ENCODE measurements at regions not wholly inside any gene's neighbourhood (a gene's known extent, or its start where the extent isn't known, plus 50 kb on each side); places are given as distances from the start of the nearest gene placed in this dataset.
"Not testable (repeated sequence)": the region's sequence is repeated elsewhere in the genome, so short reads cannot be mapped to it uniquely, and the experiment has no call there.

GRCh38 chr7:85336086-85336485 is 149.2 kb upstream of the SEMA3D start:
- DNase-seq (ENCODE audit: low spot score) (no peak), ATAC-seq (ENCODE audit: low FRiP score) (no peak)
- TF ChIP-seq, protein P1, sequence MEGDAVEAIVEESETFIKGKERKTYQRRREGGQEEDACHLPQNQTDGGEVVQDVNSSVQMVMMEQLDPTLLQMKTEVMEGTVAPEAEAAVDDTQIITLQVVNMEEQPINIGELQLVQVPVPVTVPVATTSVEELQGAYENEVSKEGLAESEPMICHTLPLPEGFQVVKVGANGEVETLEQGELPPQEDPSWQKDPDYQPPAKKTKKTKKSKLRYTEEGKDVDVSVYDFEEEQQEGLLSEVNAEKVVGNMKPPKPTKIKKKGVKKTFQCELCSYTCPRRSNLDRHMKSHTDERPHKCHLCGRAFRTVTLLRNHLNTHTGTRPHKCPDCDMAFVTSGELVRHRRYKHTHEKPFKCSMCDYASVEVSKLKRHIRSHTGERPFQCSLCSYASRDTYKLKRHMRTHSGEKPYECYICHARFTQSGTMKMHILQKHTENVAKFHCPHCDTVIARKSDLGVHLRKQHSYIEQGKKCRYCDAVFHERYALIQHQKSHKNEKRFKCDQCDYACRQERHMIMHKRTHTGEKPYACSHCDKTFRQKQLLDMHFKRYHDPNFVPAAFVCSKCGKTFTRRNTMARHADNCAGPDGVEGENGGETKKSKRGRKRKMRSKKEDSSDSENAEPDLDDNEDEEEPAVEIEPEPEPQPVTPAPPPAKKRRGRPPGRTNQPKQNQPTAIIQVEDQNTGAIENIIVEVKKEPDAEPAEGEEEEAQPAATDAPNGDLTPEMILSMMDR (IDR thresholded peaks at IDR 0.05) = no peak

DNA sequence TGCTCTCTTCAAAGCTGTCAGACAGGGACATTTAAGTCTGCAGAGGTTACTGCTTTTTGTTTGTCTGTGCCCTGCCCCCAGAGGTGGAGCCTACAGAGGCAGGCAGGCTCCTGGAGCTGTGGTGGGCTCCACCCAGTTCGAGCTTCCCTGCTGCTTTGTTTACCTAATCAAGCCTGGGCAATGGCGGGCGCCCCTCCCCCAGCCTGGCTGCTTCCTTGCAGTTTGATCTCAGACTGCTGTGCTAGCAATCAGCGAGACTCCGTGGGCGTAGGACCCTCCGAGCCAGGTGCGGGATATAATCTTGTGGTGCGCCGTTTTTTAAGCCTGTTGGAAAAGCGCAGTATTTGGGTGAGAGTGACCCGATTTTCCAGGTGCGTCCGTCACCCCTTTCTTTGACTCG is 148.3 kb upstream of the SEMA3D start:
- not testable (repeated sequence) for DNase-seq (ENCODE audit: low spot score); ATAC-seq (ENCODE audit: low FRiP score)

GRCh38 chr7:85328456-85328998 is 141.7 kb upstream of the SEMA3D start:
- TF ChIP-seq, protein P1 (IDR thresholded peaks at IDR 0.05) = no peak
- DNase-seq (ENCODE audit: low spot score) (no peak), ATAC-seq (ENCODE audit: low FRiP score) (no peak)

DNA sequence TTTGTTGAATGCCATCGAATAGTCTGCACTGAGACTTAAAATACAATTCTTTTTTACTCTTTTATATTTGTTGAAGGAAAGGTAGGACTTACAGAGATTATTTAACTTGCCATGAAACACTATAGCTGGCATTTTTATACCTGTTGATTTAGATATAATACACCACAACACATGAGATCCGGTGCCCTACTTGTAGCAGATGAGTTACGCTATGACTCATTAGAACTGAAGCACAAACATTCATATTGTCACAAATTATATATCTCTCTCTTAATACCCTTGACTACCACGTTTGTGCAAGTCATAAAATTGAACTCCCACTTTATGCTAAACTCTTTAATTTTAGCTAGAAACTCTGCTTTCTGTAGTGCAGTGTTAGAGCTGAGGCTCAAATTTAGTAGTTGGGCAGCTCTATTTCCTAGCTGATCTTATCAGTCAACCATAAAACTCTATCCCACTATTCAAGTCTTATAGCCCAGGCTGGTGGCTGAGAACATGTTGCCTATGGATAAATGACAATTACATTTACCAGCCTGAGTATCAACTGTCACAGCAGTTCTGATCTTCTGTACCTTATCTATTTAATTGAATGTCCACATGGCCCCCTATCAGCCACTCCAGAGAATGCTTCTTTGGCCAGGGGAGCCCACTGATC is 137.4 kb upstream of the SEMA3D start:
- ATAC-seq (ENCODE audit: low FRiP score) (no peak), DNase-seq (ENCODE audit: low spot score) (no peak)
- TF ChIP-seq, protein P1 (IDR thresholded peaks at IDR 0.05) = no peak

- no peak for DNase-seq (ENCODE audit: low spot score)
- ATAC-seq (ENCODE audit: low FRiP score) = no peak
- TF ChIP-seq, protein P1 (IDR thresholded peaks at IDR 0.05) = no peak
Observed at GRCh38 chr7:85322252-85322651, 135.4 kb upstream of the SEMA3D start.

DNA sequence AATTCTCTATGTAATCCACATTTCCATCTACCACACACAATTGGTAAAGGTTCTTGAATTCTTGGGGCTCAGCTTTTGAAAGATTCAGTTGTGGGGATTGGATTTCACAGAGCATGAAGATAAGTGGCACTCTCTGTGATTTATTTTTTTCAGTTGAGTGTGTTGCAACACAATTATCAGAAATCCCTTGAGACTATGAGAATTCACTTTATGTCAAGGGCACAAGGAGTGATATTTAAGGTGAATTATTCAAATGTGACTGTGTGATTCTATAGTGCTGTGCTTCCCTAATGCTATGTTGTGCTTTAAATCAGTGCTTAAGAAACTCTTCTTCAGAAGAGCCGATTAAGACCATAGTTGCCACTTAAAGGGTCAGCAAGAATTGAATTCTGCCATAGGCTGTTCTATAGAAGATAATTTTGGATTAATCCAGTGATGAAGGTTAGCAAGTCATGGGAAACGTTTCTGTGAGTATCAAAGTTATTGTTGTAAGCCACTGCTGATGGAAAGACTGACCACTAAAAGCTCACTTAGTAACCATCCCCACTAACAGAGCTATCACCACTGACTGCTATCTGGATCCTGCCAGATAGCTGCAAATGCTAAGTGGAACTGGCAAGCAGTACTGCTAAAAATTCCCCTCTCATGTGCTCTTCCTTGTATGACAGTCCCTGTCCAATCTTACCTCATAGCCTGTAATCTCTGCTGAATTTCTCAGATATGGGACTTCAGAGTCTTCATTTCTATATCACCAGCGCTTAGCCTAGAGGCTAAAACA is 134.0 kb upstream of the SEMA3D start:
- TF ChIP-seq, protein P1 (IDR thresholded peaks at IDR 0.05) = no peak
- no peak for ATAC-seq (ENCODE audit: low FRiP score)

GRCh38 chr7:85316489-85316888 is 129.6 kb upstream of the SEMA3D start:
- no peak for ATAC-seq (ENCODE audit: low FRiP score)
- DNase-seq (ENCODE audit: low spot score) = no peak
- TF ChIP-seq, protein P1 (IDR thresholded peaks at IDR 0.05) = no peak

More for the DNA sequence above, 134.0 kb upstream of the SEMA3D start:
- DNase-seq (ENCODE audit: low spot score) = no peak
